Breast epithelium (tissue), 4 donors: ENCODE measurements at regions not wholly inside any gene's neighbourhood (a gene's known extent, or its start where the extent isn't known, plus 50 kb on each side); places are given as distances from the start of the nearest gene placed in this dataset.

ENCODE experiments used
- DNase-seq, 2 donors: peaks; one replicate each; pipeline ENCODE4 v3.0.0-alpha.2; 2019; ENCODE audit warnings: low spot score in 2 of 2
- H3K27ac ChIP-seq, 2 donors: fragments of 200-600 bp; sonication (generic) in 1 of 2; one replicate each; pipeline ENCODE4 v1.5.1; 2016 to 2019; ENCODE audit warnings: mild to moderate bottlenecking in 1 of 2
- H3K27me3 ChIP-seq, 2 donors: fragments of 200-600 bp; sonication (generic) in 1 of 2; one replicate each; pipeline versions ENCODE4 v1.5.1 to v1.6.0; 2017 to 2019; ENCODE audit warnings: control low read depth in 1 of 2, mild to moderate bottlenecking in 1 of 2
- H3K36me3 ChIP-seq: fragments of 200-600 bp; one replicate; pipeline ENCODE4 v1.5.1; 2019
- H3K4me1 ChIP-seq, 2 donors: fragments of 200-600 bp; sonication (generic); one replicate each; pipeline ENCODE4 v1.5.1; 2016 to 2019; ENCODE audit warnings: control low read depth in 1 of 2
- H3K4me3 ChIP-seq, 3 donors: fragments of 200-600 bp; sonication (generic); 1 replicate in 2 of 3; 2 replicates in 1 of 3; pipeline ENCODE4 v1.5.1; 2016 to 2019; ENCODE audit warnings: mild to moderate bottlenecking in 3 of 3, moderate library complexity in 2 of 3
- H3K9me3 ChIP-seq, 2 donors: fragments of 200-600 bp; sonication (generic) in 1 of 2; one replicate each; pipeline ENCODE4 v1.5.1; 2016 to 2019; ENCODE audit warnings: control low read depth in 1 of 2
- CTCF ChIP-seq, 3 donors: fragments of 450-650 bp; IDR thresholded peaks; one replicate each; pipeline ENCODE4 v1.5.1; 2016 to 2017; ENCODE audit warnings: antibody characterized with exemption in 3 of 3, mild to moderate bottlenecking in 3 of 3, moderate library complexity in 3 of 3
- POLR2A ChIP-seq: fragments of 450-650 bp; IDR thresholded peaks from one replicate; pipeline ENCODE4 v1.6.1; 2016; ENCODE audit warnings: antibody characterized with exemption, mild to moderate bottlenecking, moderate library complexity
- POLR2AphosphoS5 ChIP-seq, 3 donors: sonication (generic); formaldehyde crosslinking; IDR thresholded peaks; one replicate each; pipeline ENCODE4 v1.6.1; 2017; ENCODE audit warnings: antibody characterized with exemption in 3 of 3
- intact Hi-C: fragments of 100-400 bp; cut with DNase I; formaldehyde crosslinking; loops from one replicate; pipeline ENCODE4 v1.15.1; 2023; ENCODE audit warnings: low total_unique reads

GRCh38 chr18:76752400-76752799, 70.0 kb upstream of the ZNF236 start:
- no peak overlapping the region for H3K4me3 ChIP-seq
- H3K9me3 ChIP-seq = peaks cover 5 to 32% of the 10 kb centered on the region in 2 donors
- H3K36me3 ChIP-seq = no peaks in the 10 kb centered on the region
- intact Hi-C loops = loop anchor here (2.0 kb wide), 1 partner anchor 70 kb away; the partner anchor contains the start of gene ZNF236
- no peaks in the 10 kb centered on the region for H3K4me1 ChIP-seq
- H3K27ac ChIP-seq = no peak overlapping the region
- no peaks in the 10 kb centered on the region for H3K27me3 ChIP-seq
- DNase-seq = no peak
- TF ChIP-seq POLR2A (no peak), CTCF (IDR thresholded peaks at IDR 0.05) (no peak), POLR2AphosphoS5 (IDR thresholded peaks at IDR 0.05) (no peak)

DNA sequence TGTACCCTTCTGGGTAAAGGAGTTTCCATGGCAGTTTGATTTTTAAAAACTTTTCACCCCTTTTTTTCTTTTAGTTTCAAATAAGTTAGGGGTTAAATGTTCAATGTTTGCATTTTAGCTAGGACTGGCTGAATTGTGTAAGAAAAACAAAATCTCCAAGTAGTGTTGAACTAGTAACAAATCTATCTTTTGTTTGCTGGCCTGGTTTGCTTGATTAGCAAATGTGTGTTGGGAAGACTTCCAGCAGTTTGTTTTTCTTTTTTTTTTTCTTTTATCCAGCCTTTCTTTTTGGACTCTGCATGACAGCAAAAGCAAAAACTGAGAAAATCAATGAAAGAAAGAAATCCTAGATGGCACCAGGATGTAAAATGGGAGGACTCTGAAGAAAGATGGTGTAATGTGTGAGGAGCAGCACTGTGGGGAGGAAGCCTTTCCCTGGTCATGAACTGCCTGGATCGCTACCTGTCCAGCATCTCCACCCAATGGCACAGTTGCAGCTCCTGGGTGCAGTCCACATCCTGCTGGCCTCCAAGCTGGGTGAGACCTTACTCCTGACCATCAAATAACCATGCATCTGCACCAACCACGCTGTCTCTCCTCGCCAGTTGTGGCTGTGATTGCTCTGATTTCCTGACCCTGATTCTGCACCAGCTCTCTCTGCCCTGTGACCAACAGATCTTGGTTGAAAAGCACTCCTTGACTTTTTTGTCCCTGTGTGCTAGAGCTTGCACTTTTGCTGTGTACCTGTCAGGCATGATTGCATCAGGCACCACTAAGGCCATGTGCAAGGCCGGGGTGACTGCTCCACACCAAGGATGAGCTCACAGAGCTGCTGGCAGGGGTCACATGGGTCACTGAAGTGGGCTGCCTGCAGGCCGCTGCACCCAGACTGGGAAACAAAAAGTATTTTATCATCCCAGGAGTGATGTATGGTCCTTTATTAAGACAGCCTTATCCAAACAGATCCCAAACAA, 71.2 kb upstream of the ZNF236 start:
- intact Hi-C loops = no loop called here
- Histone ChIP-seq H3K36me3 (no peaks in the 10 kb centered on the region), H3K27me3 (no peaks in the 10 kb centered on the region), H3K4me1 (no peaks in the 10 kb centered on the region), H3K27ac (no peak overlapping the region), H3K4me3 (no peak overlapping the region), H3K9me3 (peaks cover 5 to 32% of the 10 kb centered on the region in 2 donors)
- TF ChIP-seq POLR2AphosphoS5 (IDR thresholded peaks at IDR 0.05) (no peak), CTCF (IDR thresholded peaks at IDR 0.05) (no peak), POLR2A (no peak)
- no peak for DNase-seq

- Histone ChIP-seq H3K9me3 (peaks cover 5 to 32% of the 10 kb centered on the region in 2 donors), H3K4me1 (no peaks in the 10 kb centered on the region), H3K27ac (no peak overlapping the region), H3K36me3 (no peaks in the 10 kb centered on the region), H3K27me3 (no peaks in the 10 kb centered on the region), H3K4me3 (no peak overlapping the region)
- no peak for TF ChIP-seq POLR2AphosphoS5 (IDR thresholded peaks at IDR 0.05)
- no peak for TF ChIP-seq POLR2A
- no peak for TF ChIP-seq CTCF (IDR thresholded peaks at IDR 0.05)
- DNase-seq = no peak
- intact Hi-C loops = no loop called here
Observed at GRCh38 chr18:76750269-76750668, 72.1 kb upstream of the ZNF236 start.

- H3K27me3 ChIP-seq = no peaks in the 10 kb centered on the region
- no peaks in the 10 kb centered on the region for H3K36me3 ChIP-seq
- no peak overlapping the region for H3K4me3 ChIP-seq
- intact Hi-C loops = no loop called here
- H3K27ac ChIP-seq = no peak overlapping the region
- TF ChIP-seq POLR2AphosphoS5 (IDR thresholded peaks at IDR 0.05) (no peak), CTCF (IDR thresholded peaks at IDR 0.05) (no peak), POLR2A (no peak)
- DNase-seq = no peak
- H3K4me1 ChIP-seq = no peaks in the 10 kb centered on the region
- H3K9me3 ChIP-seq = peaks cover 5 to 32% of the 10 kb centered on the region in 2 donors
Observed at GRCh38 chr18:76747676-76748075, 74.7 kb upstream of the ZNF236 start.

GRCh38 chr18:76741346-76741745, 81.0 kb upstream of the ZNF236 start:
- no peaks in the 10 kb centered on the region for H3K4me1 ChIP-seq
- DNase-seq = no peak
- H3K27me3 ChIP-seq = no peaks in the 10 kb centered on the region
- no peak overlapping the region for H3K4me3 ChIP-seq
- no peaks in the 10 kb centered on the region for H3K9me3 ChIP-seq
- intact Hi-C loops = no loop called here
- no peak overlapping the region for H3K27ac ChIP-seq
- TF ChIP-seq POLR2A (no peak), CTCF (IDR thresholded peaks at IDR 0.05) (no peak), POLR2AphosphoS5 (IDR thresholded peaks at IDR 0.05) (no peak)
- no peaks in the 10 kb centered on the region for H3K36me3 ChIP-seq
